ENCODE measurements at regions not wholly inside any gene's neighbourhood (a gene's known extent, or its start where the extent isn't known, plus 50 kb on each side); places are given as distances from the start of the nearest gene placed in this dataset.
"Not testable (repeated sequence)": the region's sequence is repeated elsewhere in the genome, so short reads cannot be mapped to it uniquely, and the experiment has no call there.

- ChIA-PET CTCF (no interaction called here), POLR2A (no interaction called here)
- no peak for DNase-seq (ENCODE audit: extremely low spot score)
- TF ChIP-seq CTCF (IDR thresholded peaks at IDR 0.05; ENCODE audit: control extremely low read depth, extremely low read depth, low read depth, missing control alignments), result no peak
Measured at GRCh38 chr6:74597266-74597665, 608.6 kb downstream of the COL12A1 start.

- TF ChIP-seq CTCF (IDR thresholded peaks at IDR 0.05; ENCODE audit: control extremely low read depth, extremely low read depth, low read depth, missing control alignments), result no peak
Measured at GRCh38 chr6:74596588-74596987, 609.3 kb downstream of the COL12A1 start.

GRCh38 chr6:74594350-74594749 is 611.5 kb downstream of the COL12A1 start:
- DNase-seq (ENCODE audit: extremely low spot score); POLR2A ChIA-PET; CTCF ChIA-PET: not testable (repeated sequence)

More at GRCh38 chr6:74596588-74596987, 609.3 kb downstream of the COL12A1 start:
- ChIA-PET POLR2A (no interaction called here), CTCF (no interaction called here)
- no peak for DNase-seq (ENCODE audit: extremely low spot score)

- CTCF ChIA-PET, result interaction anchor here (1.0 to 1.2 kb wide), 2 partner anchors 10 to 11 kb away, joined by 3 read pairs; no protein-coding TSS in a partner anchor
- no peak for DNase-seq (ENCODE audit: extremely low spot score)
- TF ChIP-seq CTCF (IDR thresholded peaks at IDR 0.05; ENCODE audit: control extremely low read depth, extremely low read depth, low read depth, missing control alignments), result no peak
- POLR2A ChIA-PET, result no interaction called here
Measured at GRCh38 chr6:74588094-74588832, 617.6 kb downstream of the COL12A1 start.

GRCh38 chr6:74587386-74587785 is 618.5 kb downstream of the COL12A1 start:
- DNase-seq (ENCODE audit: extremely low spot score), result no peak
- TF ChIP-seq CTCF (IDR thresholded peaks at IDR 0.05; ENCODE audit: control extremely low read depth, extremely low read depth, low read depth, missing control alignments), result no peak
- CTCF ChIA-PET, result interaction anchor here (1.0 to 1.2 kb wide), 2 partner anchors 12 to 29 kb away, joined by 3 read pairs; no protein-coding TSS in a partner anchor
- POLR2A ChIA-PET, result no interaction called here

- DNase-seq (ENCODE audit: extremely low spot score), result no peak
- TF ChIP-seq CTCF (IDR thresholded peaks at IDR 0.05; ENCODE audit: control extremely low read depth, extremely low read depth, low read depth, missing control alignments), result no peak
- ChIA-PET CTCF (interaction anchor here (1.1 to 1.6 kb wide), 3 partner anchors 10 to 19 kb away, joined by 3 to 5 read pairs (median 4); no protein-coding TSS in a partner anchor), POLR2A (no interaction called here)
Measured at GRCh38 chr6:74585753-74586152, 620.1 kb downstream of the COL12A1 start.

GRCh38 chr6:74581681-74582080 is 624.2 kb downstream of the COL12A1 start:
- no peak for TF ChIP-seq CTCF (IDR thresholded peaks at IDR 0.05; ENCODE audit: control extremely low read depth, extremely low read depth, low read depth, missing control alignments)
- no peak for DNase-seq (ENCODE audit: extremely low spot score)
- POLR2A ChIA-PET, result no interaction called here
- CTCF ChIA-PET, result no interaction called here

All from GM10248 (cell line).